WERI-Rb-1 (cell line): ENCODE measurements at regions not wholly inside any gene's neighbourhood (a gene's known extent, or its start where the extent isn't known, plus 50 kb on each side); places are given as distances from the start of the nearest gene placed in this dataset.

Experiments
- DNase-seq: peaks from one replicate; pipeline ENCODE4 v3.0.0-alpha.2; 2020
- H3K27ac ChIP-seq: fragments of 250-450 bp; sonication (Bioruptor Pico); 2 replicates; pipeline ENCODE4 v1.5.1; 2020; ENCODE audit warnings: mild to moderate bottlenecking, moderate library complexity
- H3K27me3 ChIP-seq: fragments of 250-450 bp; sonication (Bioruptor Pico); 2 replicates; pipeline ENCODE4 v1.5.1; 2021; ENCODE audit warnings: mild to moderate bottlenecking, low read depth, moderate library complexity; ENCODE audit not compliant: insufficient read depth, severe bottlenecking
- H3K36me3 ChIP-seq: fragments of 250-450 bp; sonication (Bioruptor Pico); 2 replicates; pipeline ENCODE4 v1.5.1; 2020; ENCODE audit warnings: mild to moderate bottlenecking, moderate library complexity
- H3K4me3 ChIP-seq: 2 replicates; pipeline ENCODE4 v1.5.1; 2011; ENCODE audit warnings: low read depth, mild to moderate bottlenecking, control low read depth, low read length
- H3K9me3 ChIP-seq: fragments of 250-450 bp; sonication (Bioruptor Pico); 2 replicates; pipeline ENCODE4 v1.5.1; 2021; ENCODE audit warnings: mild to moderate bottlenecking, moderate library complexity; ENCODE audit not compliant: severe bottlenecking
- CTCF ChIP-seq: IDR thresholded peaks from 2 replicates; pipeline ENCODE4 v1.5.1; 2011; ENCODE audit warnings: low read depth, mild to moderate bottlenecking, control low read depth, inconsistent platforms, low read length

GRCh38 chr16:65984296-65984695 lies 382.2 kb upstream of the CDH5 start:
- Histone ChIP-seq H3K9me3 (no peaks in the 10 kb centered on the region), H3K27ac (no peak overlapping the region), H3K27me3 (no peaks in the 10 kb centered on the region), H3K36me3 (no peaks in the 10 kb centered on the region), H3K4me3 (no peak overlapping the region)
- DNase-seq, result no peak
- no peak for TF ChIP-seq CTCF

GRCh38 chr16:65981057-65981456 lies 385.4 kb upstream of the CDH5 start:
- H3K27me3 ChIP-seq, result no peaks in the 10 kb centered on the region
- no peaks in the 10 kb centered on the region for H3K36me3 ChIP-seq
- no peak overlapping the region for H3K4me3 ChIP-seq
- no peak overlapping the region for H3K27ac ChIP-seq
- TF ChIP-seq CTCF, result no peak
- no peaks in the 10 kb centered on the region for H3K9me3 ChIP-seq
- DNase-seq, result no peak

GRCh38 chr16:65975049-65975708 lies 391.3 kb upstream of the CDH5 start:
- no peak for DNase-seq
- no peaks in the 10 kb centered on the region for H3K36me3 ChIP-seq
- H3K27me3 ChIP-seq, result no peaks in the 10 kb centered on the region
- no peak overlapping the region for H3K27ac ChIP-seq
- no peak for TF ChIP-seq CTCF
- peaks cover 5% of the 10 kb centered on the region for H3K9me3 ChIP-seq
- H3K4me3 ChIP-seq, result no peak overlapping the region

- Histone ChIP-seq H3K9me3 (peaks cover 5% of the 10 kb centered on the region), H3K27ac (no peak overlapping the region), H3K27me3 (no peaks in the 10 kb centered on the region), H3K4me3 (no peak overlapping the region), H3K36me3 (no peaks in the 10 kb centered on the region)
- DNase-seq, result peak; percentile 13
- TF ChIP-seq CTCF, result no peak
These were observed 399.1 kb upstream of the CDH5 start for GRCh38 chr16:65967376-65967775.

- TF ChIP-seq CTCF, result no peak
- H3K27ac ChIP-seq, result no peak overlapping the region
- no peaks in the 10 kb centered on the region for H3K27me3 ChIP-seq
- H3K9me3 ChIP-seq, result peaks cover 4% of the 10 kb centered on the region
- H3K36me3 ChIP-seq, result no peaks in the 10 kb centered on the region
- DNase-seq, result peak; percentile 10
- no peak overlapping the region for H3K4me3 ChIP-seq
These were observed 400.9 kb upstream of the CDH5 start for GRCh38 chr16:65965628-65966027.

GRCh38 chr16:65964752-65965151 lies 401.7 kb upstream of the CDH5 start:
- Histone ChIP-seq H3K36me3 (no peaks in the 10 kb centered on the region), H3K27me3 (no peaks in the 10 kb centered on the region), H3K27ac (no peak overlapping the region), H3K9me3 (no peaks in the 10 kb centered on the region), H3K4me3 (no peak overlapping the region)
- no peak for DNase-seq
- 0 out of 2 replicates have a peak, but pooled peaks have one; percentile 15 for TF ChIP-seq CTCF
